OCI-LY7 (cell line): ENCODE measurements at regions not wholly inside any gene's neighbourhood (a gene's known extent, or its start where the extent isn't known, plus 50 kb on each side); places are given as distances from the start of the nearest gene placed in this dataset.

Experiments used
- CTCF ChIP-seq: fragments of 200-600 bp; sonication (generic); conservative IDR thresholded peaks from 2 replicates; pipeline ENCODE4 v1.5.1; 2014; ENCODE audit warnings: mild to moderate bottlenecking, antibody characterized with exemption, low read length, moderate library complexity, mixed read lengths
- EZH2phosphoT487 ChIP-seq: fragments of 200-600 bp; sonication (generic); IDR thresholded peaks from 2 replicates; pipeline ENCODE4 v1.6.1; 2018; ENCODE audit warnings: low read depth, borderline replicate concordance, mild to moderate bottlenecking, mixed run types, antibody characterized with exemption, low read length, moderate library complexity, mixed read lengths

GRCh38 chr10:33547976-33548375 is 213.5 kb upstream of the NRP1 start:
- TF ChIP-seq CTCF = no peak
- no peak for TF ChIP-seq EZH2phosphoT487
